SIG-M5 treated with dmso at 0.1 percent for 504 hours (cell line): ENCODE measurements at regions not wholly inside any gene's neighbourhood (a gene's known extent, or its start where the extent isn't known, plus 50 kb on each side); places are given as distances from the start of the nearest gene placed in this dataset.

Experiments
- DNase-seq: peaks from one replicate; lab custom pipeline; 2025; ENCODE audit not compliant: unreplicated experiment; lab: John Stamatoyannopoulos, UW

DNA sequence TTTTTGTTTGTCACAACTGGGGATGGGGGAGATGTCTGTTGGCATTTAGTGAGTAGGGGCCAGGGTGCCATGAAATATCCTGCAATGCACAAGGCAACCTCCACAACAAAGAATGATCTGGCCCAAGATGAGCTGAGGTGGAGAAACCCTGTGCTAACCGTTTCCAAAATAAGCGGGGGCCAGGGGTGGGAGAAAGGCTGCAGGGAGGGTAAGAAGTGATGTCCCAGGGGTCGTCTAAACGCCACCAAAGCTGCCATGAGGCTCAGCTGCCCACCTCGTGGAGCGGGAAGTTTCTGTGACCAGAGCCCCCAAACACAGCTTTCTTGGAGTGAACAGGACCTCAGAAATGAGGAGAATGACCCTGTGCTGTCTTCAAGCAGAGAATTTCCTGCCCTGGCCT, 76.5 kb upstream of the CDH5 start:
- DNase-seq, result no peak

DNA sequence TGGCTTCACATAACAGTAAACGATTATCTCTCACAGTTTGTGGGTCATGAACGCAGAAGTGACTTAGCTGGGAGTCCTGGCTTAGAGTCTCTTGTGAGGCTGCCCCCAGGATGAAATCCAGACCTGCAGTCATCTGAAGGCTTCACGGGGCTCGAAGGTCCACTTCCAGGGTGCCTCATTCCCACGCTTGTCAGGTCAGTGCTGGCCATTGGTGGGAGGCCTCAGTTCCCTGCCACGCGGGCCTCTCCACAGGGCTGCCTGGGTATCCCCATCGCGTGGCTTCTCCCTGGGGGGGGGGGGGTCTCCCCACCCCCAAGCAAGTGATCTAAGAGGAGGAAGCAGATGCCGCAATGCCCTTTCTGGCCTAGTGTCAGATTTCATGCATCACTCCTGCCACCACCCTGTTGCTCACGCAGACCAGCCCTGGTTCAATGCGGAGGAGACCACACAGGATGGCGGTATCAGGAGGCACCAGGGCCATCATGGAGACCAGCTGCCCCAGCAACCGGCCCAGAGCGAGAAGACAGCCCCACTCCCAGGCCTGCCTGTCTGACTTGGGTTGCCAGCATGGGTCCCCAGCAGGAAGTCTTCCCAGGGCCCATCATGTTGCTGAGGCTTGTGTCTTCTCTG, 77.3 kb upstream of the CDH5 start:
- no peak for DNase-seq

DNA sequence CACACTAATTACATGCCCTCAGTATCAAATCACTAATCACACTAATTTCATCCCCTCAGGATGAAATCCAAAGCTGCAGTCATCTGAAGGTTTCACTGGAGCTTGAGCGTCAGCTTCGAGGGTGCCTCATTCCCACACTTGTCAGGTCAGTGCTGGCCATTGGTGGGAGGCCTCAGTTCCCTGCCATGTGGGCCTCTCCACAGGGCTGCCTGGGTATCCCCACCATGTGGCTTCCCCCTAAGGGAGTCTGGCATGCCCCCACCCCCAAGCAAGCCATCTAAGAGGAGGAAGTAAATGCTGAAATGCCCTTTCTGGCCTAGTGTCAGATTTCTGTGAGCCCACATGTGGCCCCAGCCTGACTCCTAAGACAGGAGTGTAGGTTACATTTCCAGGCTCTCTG, 78.6 kb upstream of the CDH5 start:
- DNase-seq, result no peak

DNA sequence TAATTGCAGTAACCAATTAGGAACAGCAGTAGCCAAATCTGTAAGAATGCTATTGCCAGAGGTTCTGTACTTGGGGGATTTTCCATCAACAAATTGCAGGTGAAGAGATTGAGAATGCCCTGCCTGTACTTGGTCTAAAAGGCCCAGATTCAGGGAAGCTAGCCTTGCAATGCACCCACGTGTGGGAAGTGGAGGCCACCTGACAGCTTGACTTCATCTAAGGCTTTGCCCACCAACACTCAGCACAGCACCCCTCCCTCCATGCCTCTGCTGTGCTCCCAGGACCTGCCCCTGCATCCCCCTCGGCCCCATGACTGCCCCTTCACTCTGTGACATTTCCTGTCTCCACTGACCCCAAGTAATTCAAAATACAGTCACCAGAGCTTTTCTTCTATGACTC, 79.1 kb upstream of the CDH5 start:
- DNase-seq, result no peak

DNA sequence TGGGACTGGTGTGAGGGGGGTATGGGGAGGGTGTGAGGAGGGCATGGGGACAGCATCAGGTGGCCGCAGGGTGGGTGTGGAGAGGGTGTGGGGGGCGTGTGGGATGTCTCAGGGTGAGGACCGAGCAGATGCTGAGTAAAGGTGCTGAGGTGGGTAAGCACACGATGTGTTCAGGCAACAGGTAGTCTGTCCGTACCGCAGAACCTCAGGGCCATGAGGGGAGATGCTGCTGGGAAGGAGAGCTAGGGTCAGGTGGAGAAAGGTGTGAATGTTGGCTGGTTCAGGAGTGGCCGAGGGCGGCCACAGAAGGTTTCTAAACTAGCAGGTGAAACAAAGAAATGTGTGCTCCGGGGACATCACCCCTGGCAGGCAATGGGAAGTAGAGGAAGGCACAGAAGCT, 80.0 kb upstream of the CDH5 start:
- DNase-seq, result no peak

DNA sequence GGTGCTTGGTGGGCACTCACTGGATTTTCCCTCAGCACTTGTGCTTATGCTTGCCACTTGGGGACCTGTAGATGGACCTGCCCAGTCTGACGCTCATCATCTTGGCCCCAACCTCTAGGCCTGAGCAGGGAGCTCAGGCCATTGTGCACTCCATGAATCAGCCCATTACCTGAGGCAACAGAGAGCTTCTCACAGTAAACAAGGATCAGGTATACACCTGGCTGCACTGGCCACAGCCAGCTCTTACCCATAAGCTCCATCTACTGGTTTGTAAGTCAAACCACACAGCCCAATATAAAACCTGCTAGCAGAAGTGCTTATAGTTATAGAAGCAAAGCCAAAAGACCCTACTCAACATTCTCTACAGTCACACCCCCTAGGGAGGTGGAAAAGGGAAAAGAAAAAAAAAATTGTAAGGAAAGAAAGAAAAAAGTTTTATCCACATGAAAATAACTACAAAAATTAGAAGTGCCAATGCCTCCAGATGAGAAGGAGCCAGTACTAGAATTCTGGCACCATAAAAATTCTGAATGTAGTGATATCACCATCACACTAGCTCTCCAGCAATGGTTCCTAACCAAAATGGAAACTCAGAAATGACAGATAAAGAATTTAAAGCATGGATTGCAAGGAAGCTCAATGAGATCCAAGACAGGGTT, 87.8 kb upstream of the CDH5 start:
- DNase-seq, result peak; percentile 29

DNA sequence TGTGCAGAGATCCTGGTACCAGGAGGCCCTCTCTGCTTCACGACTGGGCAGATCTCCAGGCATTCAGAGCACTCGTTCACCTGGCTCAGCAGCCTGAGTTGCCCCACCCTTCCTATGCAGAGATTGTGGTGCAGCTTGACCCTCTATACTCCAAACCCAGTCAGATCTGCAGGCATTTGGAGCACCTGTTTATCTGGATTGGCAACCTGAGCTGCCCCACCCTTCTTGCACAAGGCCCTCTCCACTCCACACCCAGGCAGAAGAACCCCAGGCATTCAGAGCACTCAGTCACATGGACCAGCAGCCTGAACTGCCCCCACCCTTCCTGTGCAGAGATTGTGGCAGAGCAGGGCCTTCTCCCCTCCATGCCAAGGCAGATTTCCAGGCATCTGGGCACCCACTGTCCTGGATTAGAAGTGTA, 88.4 kb upstream of the CDH5 start:
- peak; percentile 26 for DNase-seq

DNA sequence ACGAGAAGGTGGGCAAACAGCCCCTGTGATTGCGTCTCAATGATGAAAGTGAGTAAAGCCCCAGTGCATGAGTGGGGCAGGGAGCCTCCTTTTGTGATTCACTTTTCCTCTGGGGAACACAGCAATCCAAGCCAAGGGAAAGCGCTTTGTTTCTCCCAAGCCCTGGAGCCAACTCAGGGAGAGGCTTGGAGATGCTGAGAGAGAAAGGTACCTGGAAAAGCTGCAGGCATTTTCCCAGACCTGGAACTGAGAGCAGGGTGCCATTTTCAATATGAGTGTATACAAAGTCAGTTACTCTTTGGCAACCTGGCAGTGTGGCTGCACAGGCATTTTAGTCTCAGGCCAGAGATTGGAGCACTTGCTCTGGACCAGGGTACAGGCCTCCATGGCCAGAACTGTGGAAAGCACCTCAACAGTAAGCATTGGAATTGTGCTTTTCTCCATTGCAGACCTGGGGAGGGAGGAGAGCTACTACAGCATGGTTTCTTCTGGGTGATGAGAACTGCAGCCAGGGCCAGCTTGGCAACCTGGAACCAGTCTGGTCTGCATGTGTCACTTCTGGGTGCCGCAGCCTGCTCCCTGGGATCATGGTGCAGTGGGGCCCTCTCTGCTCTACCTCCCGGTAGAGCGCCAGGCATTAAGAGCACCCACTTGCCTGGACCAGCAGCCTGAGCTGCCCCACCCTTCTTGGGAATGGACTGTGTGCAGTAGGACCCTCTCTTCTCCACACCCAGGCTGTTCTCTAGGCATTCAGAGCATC, 89.0 kb upstream of the CDH5 start:
- DNase-seq, result no peak

DNA sequence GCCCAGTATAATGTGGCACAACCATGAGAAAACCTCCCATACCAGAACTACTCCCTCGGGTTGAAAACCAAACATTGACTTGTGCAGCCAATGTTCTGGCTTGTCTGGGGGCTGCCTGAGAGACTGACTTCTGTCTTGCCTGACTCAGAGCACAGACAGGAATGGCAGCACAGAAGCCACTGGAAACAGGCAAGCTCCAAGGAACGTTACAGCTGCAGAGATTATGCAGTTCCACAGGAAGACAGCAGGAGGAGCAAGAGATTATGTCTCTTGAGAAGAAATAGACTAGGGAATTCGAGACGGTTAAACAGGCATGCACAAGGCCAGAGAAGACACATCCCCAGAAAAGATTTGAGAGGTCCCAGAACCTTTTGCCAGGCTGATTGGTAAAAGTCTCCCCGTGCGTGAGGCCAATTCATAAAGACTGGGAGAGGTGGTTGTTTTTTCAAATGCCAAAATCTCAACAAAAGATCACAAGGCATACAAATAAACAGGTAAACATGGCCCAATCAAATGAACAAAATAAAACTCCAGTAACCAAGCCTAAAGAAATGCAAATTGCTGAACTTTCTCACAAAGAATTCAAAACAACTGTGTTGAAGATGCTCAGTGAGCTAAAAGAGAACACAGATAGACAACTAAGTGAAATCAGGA, 90.6 kb upstream of the CDH5 start:
- peak; percentile 46 for DNase-seq

DNA sequence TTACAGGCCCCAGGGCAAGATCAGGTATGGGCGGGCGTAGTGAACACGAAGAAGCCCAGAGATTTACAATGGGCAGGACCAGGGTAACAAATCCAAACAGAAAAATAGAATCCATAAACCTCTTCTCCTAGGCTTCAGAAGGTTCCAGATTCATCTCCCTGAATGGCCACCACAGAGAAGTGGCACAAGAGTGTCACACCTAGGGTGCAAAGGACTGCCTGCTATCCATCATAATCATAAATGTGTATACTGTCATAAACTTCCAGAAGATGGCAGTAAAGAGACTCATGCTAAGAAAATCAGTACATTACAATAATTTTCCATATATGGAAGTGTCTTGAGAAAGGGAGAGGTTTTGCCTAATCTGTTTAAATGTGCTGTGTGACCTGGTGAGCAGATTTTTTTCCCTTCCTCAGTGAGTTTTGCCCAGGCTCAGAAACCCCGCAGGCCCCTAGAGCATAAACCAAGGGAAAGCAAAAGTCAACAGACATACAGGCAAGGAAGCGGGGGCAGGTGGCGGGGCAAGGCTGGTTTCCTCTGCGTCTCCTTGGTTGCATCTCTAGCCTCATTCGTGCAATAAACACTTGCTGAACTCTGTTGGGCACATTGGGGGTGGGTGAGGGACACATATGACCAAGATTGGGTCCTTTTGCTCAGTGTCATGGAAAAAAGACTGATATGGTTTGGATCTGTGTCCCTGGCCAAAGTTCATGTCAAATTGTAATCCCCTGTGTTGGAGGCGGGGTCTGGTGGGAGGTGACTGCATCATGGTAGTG, 92.0 kb upstream of the CDH5 start:
- peak; percentile 79 for DNase-seq

DNA sequence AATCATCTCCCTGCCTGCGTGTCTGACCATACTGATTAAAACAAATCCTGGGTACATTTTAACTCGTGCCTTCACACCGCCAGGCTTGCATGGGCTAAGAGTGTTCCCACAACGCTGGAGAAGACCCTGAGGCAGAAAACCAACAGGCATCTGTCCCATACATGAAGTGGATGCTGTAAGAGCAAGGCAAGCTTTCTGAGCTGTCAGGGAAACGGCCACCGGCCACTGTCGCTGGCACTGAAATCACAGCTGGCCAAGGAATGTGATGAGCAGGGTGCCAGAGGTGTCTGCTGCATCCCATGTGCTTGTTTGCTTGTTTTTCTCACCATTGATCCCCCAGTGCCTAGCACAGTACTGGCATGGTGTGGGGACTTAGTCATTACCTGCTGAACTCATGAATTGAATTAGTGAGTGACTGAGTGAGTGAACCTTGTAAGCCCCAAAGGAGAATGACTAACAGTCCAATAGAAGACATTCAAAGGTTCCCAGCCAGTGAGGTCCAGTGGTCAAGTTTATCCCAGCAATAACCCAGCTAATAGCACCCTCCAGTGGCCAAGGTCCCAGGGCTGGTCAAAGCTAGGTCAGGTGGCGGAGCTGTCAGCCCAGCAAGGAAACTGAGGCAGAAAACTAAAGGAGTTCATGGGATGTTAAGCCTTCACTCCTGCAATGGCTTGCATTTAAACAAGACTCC, 92.7 kb upstream of the CDH5 start:
- DNase-seq, result no peak

DNA sequence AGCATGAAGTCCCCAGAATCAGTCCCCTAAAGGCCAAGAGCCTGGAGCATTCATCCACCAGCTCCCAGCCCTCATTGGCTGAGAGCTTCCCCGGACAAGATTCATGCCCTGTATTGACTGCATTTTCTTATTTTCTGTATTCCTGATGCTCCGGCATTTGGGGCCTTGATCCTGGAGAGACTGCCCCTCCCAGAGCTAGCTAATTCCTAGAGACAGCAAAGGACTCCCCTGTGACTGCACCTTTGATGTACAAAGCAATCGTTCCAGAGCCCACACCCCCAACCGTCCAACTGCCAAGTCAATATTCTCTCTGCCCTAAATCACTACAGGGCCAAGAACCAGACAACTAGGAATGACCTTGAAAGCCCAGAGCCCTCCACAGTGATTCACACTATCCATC, 93.4 kb upstream of the CDH5 start:
- DNase-seq, result no peak

DNA sequence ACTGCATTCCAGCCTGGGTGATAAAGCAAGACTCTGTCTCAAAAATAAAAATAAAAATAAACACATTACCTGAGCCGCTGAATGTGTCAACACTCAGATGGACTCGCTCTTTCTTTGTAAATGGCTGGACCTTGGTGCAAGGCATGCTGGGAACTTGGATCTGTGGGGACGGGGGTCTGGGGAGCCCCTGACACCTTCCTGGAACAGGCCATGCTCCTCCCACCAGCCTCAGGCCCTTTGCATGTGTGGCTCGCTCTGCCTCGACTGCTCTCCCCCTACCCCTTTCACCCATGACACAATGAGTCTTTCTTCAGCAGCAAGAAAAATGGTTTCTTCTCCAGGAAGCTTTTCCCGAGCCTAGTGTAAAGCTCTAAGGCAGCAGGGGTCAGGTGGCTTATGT, 94.0 kb upstream of the CDH5 start:
- no peak for DNase-seq

DNA sequence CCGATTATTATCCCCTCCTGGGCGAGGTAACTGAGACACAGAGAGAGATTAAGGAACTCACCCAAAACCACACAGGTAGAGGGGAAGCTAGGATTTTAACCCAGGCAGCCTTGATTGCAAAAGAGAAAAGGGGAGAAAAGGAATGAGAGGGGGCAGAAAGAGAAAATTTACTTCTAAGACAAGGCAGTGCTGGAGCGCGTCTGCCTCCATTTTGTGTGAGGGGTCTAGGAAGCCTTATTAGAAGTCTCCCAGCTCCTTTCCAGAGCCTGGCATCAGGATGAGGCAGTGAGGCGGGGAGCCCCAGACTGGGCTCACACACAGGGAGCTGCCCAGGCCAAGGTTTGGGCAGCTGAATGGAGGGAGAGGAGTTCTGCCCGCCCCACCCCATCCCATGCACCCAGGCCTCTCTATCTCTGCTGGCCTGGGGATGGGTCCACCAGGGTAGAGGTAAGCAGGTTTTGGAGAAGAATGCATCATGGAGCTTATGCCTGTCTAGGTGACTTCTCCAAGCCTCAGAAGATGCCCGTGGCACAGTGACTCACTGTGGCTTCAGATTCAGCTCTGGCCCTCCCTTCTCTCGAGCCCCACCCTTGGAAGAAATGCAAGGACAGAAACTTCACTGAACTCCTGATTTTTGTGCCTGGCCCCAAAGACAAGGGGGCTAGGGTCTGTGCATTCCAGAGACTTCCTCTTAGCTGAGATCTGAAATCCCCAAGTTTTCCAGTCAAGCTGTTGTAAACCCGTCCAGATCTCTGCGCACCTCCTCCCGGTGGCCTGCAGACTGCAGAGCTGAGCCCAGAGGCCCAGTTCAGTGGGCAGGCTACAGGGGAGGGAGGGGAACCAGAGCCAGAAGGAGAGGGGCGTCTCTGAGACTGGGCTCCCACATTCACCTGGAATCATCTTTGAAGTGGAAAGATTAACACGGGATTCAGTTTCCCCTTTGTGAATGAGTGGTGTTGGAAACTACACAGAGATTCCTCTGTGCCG, 95.1 kb upstream of the CDH5 start:
- no peak for DNase-seq

DNA sequence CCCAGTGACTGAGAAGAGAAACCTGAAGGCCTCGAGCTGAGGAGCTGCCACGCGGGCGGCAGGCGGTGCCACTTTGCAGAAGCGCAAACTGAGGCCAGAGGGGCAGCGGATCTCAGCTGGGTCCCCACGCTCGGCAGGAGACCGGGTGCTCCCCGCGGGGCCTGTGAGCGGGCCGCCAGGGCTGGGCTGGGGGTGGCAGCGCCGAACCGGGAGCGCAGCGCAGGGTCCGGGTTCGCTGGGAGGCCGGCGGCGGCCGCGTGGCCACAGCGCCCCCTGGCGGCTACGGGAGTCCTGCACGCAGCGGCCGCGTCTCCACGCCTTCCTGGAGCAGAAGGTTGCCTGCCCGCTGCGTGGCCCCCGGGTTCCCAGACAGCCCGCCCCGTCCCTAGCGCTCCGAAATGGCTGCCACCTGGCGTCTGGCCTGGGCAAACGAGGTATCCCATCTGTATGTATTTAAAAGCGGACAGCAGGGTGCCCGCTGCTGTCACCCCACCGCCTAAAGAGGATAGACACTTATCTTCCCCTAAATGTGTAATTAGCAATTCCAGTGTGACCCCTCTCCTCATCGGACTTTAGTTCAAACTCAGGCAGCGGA, 96.1 kb upstream of the CDH5 start:
- DNase-seq, result peak; percentile 30

DNA sequence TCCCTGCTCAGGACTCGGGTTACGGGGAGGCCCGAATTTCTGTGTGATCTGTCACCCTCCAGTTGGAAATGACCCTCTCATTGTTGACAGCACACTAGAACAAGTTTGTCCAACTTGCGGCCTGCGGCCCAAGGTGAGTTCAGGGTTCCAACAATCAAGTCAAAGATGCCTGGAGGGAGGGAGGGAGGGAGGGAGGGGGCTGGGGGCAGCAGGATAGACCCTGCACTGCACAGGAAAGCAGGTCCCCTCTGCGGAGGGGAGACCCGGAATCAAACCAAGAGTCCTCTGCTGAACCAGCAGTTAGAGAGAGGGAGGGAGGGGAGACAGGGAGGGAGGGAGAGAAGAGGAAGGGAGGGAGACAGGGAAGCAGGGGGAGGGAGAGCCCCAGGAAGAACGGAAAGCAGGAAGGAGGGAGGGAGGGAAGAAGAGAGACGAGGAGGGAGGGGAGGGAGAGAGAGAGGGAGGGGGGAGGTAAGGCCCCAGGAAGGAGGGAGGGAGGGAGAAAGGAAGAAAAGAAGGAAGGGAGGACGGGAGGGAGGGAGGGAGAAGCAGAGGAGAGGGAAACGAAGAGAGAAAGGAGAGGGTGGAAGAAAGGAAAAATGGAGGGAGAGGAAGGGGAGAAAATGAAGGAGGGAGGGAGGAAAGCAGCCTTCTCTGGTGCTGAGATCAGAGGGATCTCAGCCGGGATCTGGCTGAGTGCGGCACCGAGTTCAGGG, 96.7 kb upstream of the CDH5 start:
- no peak for DNase-seq

DNA sequence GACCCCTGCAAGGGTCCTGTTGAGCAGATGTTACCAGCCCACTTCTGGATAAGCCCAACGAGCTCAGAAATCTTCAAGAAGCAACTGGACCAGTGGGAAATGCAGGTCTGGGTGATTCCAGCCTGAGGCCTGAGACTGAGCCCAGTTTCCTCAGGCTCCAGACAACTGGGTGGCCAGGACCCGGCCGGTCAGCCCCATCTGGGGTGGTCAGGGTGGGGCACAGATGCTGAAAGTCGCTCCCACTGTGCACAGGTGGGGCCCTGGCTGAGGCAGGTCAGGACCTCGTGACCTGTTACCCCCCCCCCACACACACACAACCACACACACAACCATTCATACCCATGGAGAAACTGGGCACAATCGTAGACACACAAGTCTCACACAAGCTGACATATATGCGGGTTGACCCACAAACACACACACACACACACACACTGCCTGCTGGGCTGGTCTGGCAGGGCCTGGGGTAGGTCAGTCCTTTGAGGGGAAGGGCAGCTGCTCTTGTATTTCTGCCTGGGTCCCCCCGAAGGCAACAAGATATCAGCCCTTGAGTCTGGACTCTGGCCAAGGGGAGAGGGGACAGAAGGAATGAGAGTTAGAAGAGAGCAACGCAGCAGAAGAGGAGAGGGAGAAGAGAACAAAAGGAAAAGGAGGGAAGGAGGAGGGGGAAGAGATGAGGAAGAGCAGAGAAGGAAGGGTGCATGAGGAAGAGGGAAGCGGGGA, 99.0 kb upstream of the CDH5 start:
- DNase-seq, result no peak
